T-helper 1 cell treated with Interleukin-12 subunit alpha and Interleukin-12 subunit beta and Interleukin-4 antibody, amounts not matched to agents 30 μg/mL and 1 μg/mL, for 36 hours (primary cell): ENCODE measurements at regions not wholly inside any gene's neighbourhood (a gene's known extent, or its start where the extent isn't known, plus 50 kb on each side); places are given as distances from the start of the nearest gene placed in this dataset.
"Not testable (repeated sequence)": the region's sequence is repeated elsewhere in the genome, so short reads cannot be mapped to it uniquely, and the experiment has no call there.

Source experiments
- H3K27ac Mint-ChIP-seq: one replicate; pipeline ENCODE4 v1.8.0; 2021; ENCODE audit warnings: mild to moderate bottlenecking, mixed read lengths
- H3K27me3 Mint-ChIP-seq: one replicate; pipeline ENCODE4 v1.8.0; 2021; ENCODE audit warnings: low read depth, mixed read lengths
- H3K36me3 Mint-ChIP-seq: one replicate; pipeline ENCODE4 v1.8.0; 2021; ENCODE audit warnings: low read depth, mixed read lengths
- H3K4me1 Mint-ChIP-seq: one replicate; pipeline ENCODE4 v1.8.0; 2021; ENCODE audit warnings: low read depth, mixed read lengths
- H3K4me3 Mint-ChIP-seq: one replicate; pipeline ENCODE4 v1.8.0; 2021; ENCODE audit warnings: mild to moderate bottlenecking, moderate library complexity, mixed read lengths
- H3K9me3 Mint-ChIP-seq: one replicate; pipeline ENCODE4 v1.8.0; 2021; ENCODE audit warnings: mixed read lengths

- Mint-ChIP-seq H3K36me3 (no peaks in the 10 kb centered on the region), H3K27me3 (no peaks in the 10 kb centered on the region), H3K4me3 (no peak overlapping the region), H3K4me1 (no peaks in the 10 kb centered on the region), H3K27ac (no peak overlapping the region), H3K9me3 (no peaks in the 10 kb centered on the region)
These were observed 91.2 kb upstream of the SEM1 start for GRCh38 chr7:96800824-96801223.

- H3K4me3 Mint-ChIP-seq: no peak overlapping the region
- no peaks in the 10 kb centered on the region for H3K36me3 Mint-ChIP-seq
- no peak overlapping the region for H3K27ac Mint-ChIP-seq
- H3K4me1 Mint-ChIP-seq: no peaks in the 10 kb centered on the region
- H3K9me3 Mint-ChIP-seq: peaks cover 4% of the 10 kb centered on the region
- peaks cover 4% of the 10 kb centered on the region for H3K27me3 Mint-ChIP-seq
These were observed 109.6 kb upstream of the SEM1 start for GRCh38 chr7:96819111-96819700.

- peaks cover 14% of the 10 kb centered on the region for H3K27me3 Mint-ChIP-seq
- H3K36me3 Mint-ChIP-seq, H3K27ac Mint-ChIP-seq, H3K9me3 Mint-ChIP-seq, H3K4me3 Mint-ChIP-seq, H3K4me1 Mint-ChIP-seq: not testable (repeated sequence)
These were observed 111.5 kb upstream of the SEM1 start for GRCh38 chr7:96821131-96821530.

- Mint-ChIP-seq H3K27ac (no peak overlapping the region), H3K27me3 (peaks cover 14% of the 10 kb centered on the region), H3K36me3 (no peaks in the 10 kb centered on the region), H3K9me3 (peaks cover 4% of the 10 kb centered on the region), H3K4me1 (no peaks in the 10 kb centered on the region), H3K4me3 (no peak overlapping the region)
These were observed 113.2 kb upstream of the SEM1 start for GRCh38 chr7:96822824-96823223.

GRCh38 chr7:96823274-96823673 lies 113.6 kb upstream of the SEM1 start:
- no peak overlapping the region for H3K4me3 Mint-ChIP-seq
- no peak overlapping the region for H3K27ac Mint-ChIP-seq
- peaks cover 4% of the 10 kb centered on the region for H3K9me3 Mint-ChIP-seq
- H3K27me3 Mint-ChIP-seq: peaks cover 17% of the 10 kb centered on the region
- H3K4me1 Mint-ChIP-seq: no peaks in the 10 kb centered on the region
- H3K36me3 Mint-ChIP-seq: no peaks in the 10 kb centered on the region

GRCh38 chr7:96824686-96825085 lies 115.0 kb upstream of the SEM1 start:
- peaks cover 21% of the 10 kb centered on the region for H3K27me3 Mint-ChIP-seq
- H3K4me1 Mint-ChIP-seq: no peaks in the 10 kb centered on the region
- no peaks in the 10 kb centered on the region for H3K36me3 Mint-ChIP-seq
- H3K9me3 Mint-ChIP-seq: peaks cover 4% of the 10 kb centered on the region
- H3K27ac Mint-ChIP-seq: no peak overlapping the region
- H3K4me3 Mint-ChIP-seq: no peak overlapping the region

GRCh38 chr7:96825285-96825684 lies 115.6 kb upstream of the SEM1 start:
- peaks cover 4% of the 10 kb centered on the region for H3K9me3 Mint-ChIP-seq
- no peaks in the 10 kb centered on the region for H3K36me3 Mint-ChIP-seq
- H3K27ac Mint-ChIP-seq: no peak overlapping the region
- no peaks in the 10 kb centered on the region for H3K4me1 Mint-ChIP-seq
- peaks cover 25% of the 10 kb centered on the region for H3K27me3 Mint-ChIP-seq
- H3K4me3 Mint-ChIP-seq: no peak overlapping the region

- Mint-ChIP-seq H3K4me1 (no peaks in the 10 kb centered on the region), H3K27ac (no peak overlapping the region), H3K4me3 (no peak overlapping the region), H3K9me3 (peaks cover 2% of the 10 kb centered on the region), H3K27me3 (peaks cover 29% of the 10 kb centered on the region), H3K36me3 (no peaks in the 10 kb centered on the region)
These were observed 116.4 kb upstream of the SEM1 start for GRCh38 chr7:96826089-96826488.

GRCh38 chr7:96827701-96828100 lies 118.1 kb upstream of the SEM1 start:
- H3K27me3 Mint-ChIP-seq: peaks cover 40% of the 10 kb centered on the region
- H3K36me3 Mint-ChIP-seq: no peaks in the 10 kb centered on the region
- no peak overlapping the region for H3K4me3 Mint-ChIP-seq
- no peak overlapping the region for H3K27ac Mint-ChIP-seq
- H3K4me1 Mint-ChIP-seq: no peaks in the 10 kb centered on the region
- no peaks in the 10 kb centered on the region for H3K9me3 Mint-ChIP-seq

- not testable (repeated sequence) for H3K4me3 Mint-ChIP-seq, H3K9me3 Mint-ChIP-seq, H3K4me1 Mint-ChIP-seq, H3K36me3 Mint-ChIP-seq, H3K27ac Mint-ChIP-seq
- peaks cover 45% of the 10 kb centered on the region for H3K27me3 Mint-ChIP-seq
These were observed 119.5 kb upstream of the SEM1 start for GRCh38 chr7:96829121-96829520.

- Mint-ChIP-seq H3K9me3 (no peaks in the 10 kb centered on the region), H3K36me3 (no peaks in the 10 kb centered on the region), H3K27me3 (peaks cover 47% of the 10 kb centered on the region), H3K27ac (no peak overlapping the region), H3K4me1 (peaks cover 2% of the 10 kb centered on the region), H3K4me3 (no peak overlapping the region)
These were observed 121.8 kb upstream of the SEM1 start for GRCh38 chr7:96831446-96831845.

GRCh38 chr7:96832092-96832662 lies 122.5 kb upstream of the SEM1 start:
- H3K36me3 Mint-ChIP-seq: no peaks in the 10 kb centered on the region
- peaks cover 47% of the 10 kb centered on the region for H3K27me3 Mint-ChIP-seq
- peaks cover 9% of the 10 kb centered on the region for H3K4me1 Mint-ChIP-seq
- H3K4me3 Mint-ChIP-seq: no peak overlapping the region
- H3K9me3 Mint-ChIP-seq: no peaks in the 10 kb centered on the region
- no peak overlapping the region for H3K27ac Mint-ChIP-seq

- Mint-ChIP-seq H3K9me3 (peaks cover 6% of the 10 kb centered on the region), H3K4me1 (peaks cover 18% of the 10 kb centered on the region), H3K4me3 (no peak overlapping the region), H3K36me3 (peaks cover 2% of the 10 kb centered on the region), H3K27me3 (peaks cover 56% of the 10 kb centered on the region), H3K27ac (no peak overlapping the region)
These were observed 124.2 kb upstream of the SEM1 start for GRCh38 chr7:96833676-96834453.

- H3K27ac Mint-ChIP-seq: no peak overlapping the region
- peaks cover 2% of the 10 kb centered on the region for H3K36me3 Mint-ChIP-seq
- peaks cover 54% of the 10 kb centered on the region for H3K27me3 Mint-ChIP-seq
- H3K9me3 Mint-ChIP-seq: peaks cover 8% of the 10 kb centered on the region
- no peak overlapping the region for H3K4me3 Mint-ChIP-seq
- peaks cover 19% of the 10 kb centered on the region for H3K4me1 Mint-ChIP-seq
These were observed 126.8 kb upstream of the SEM1 start for GRCh38 chr7:96836456-96836855.

GRCh38 chr7:96837593-96837992 lies 127.9 kb upstream of the SEM1 start:
- Mint-ChIP-seq H3K36me3 (peaks cover 2% of the 10 kb centered on the region), H3K4me3 (peak overlapping the region; percentile 66), H3K27ac (no peak overlapping the region), H3K9me3 (peaks cover 8% of the 10 kb centered on the region), H3K4me1 (peaks cover 19% of the 10 kb centered on the region), H3K27me3 (peaks cover 58% of the 10 kb centered on the region)
